GM21528 (cell line): ENCODE measurements at regions not wholly inside any gene's neighbourhood (a gene's known extent, or its start where the extent isn't known, plus 50 kb on each side); places are given as distances from the start of the nearest gene placed in this dataset.

Source experiments
- ATAC-seq: cut with Tn5 transposase; IDR thresholded peaks from one replicate; pipeline ENCODE4 v1.9.1; 2021; ENCODE audit warnings: mild to moderate bottlenecking, moderate library complexity; ENCODE audit not compliant: unreplicated experiment, low FRiP score

DNA sequence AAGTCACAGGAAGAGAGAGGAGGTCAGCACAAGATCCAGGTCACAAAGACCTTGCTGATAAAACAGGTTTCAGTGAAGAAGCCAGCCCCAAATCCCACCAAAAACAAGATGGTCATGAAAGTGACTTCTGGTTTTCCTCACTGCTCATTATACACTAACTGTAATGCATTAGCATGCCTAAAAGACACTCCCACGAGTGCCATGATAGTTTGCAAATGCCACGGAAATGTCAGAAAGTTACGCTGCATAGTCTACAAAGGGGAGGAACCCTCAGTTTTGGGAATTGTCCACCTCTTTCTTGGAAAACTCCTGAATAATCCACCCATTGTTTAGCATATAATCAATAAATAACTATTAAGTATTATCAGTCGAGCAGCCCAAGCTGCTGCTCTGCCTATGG lies 427.2 kb downstream of the RFPL4B start:
- no peak for ATAC-seq

DNA sequence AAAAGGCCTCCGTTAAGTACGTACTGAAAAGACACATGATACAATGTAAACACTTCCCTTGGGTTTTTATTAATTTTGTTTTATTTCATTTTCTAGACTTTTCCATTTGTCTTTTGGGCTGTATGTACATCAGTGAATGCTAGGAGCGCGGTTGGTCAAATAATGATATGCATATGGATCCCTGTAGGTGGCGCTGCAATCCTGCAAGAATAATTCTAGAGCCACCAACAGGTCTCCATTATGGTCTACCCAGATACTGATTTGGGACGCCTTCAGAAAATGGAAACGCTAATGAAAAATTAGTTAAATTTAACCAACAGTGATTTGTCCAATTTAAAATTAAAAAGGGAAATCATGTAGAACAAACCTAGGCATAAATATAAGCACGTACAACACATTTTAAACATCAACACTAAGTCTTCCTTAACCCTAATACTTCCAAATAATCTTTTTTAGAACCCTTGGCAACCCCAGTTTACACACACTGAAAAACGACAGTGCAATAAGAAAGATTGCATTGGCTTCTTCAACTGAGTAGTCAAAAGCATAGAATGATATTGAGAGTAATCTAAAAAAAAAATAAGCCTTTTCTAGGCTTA lies 433.5 kb downstream of the RFPL4B start:
- ATAC-seq = peak; percentile 92

DNA sequence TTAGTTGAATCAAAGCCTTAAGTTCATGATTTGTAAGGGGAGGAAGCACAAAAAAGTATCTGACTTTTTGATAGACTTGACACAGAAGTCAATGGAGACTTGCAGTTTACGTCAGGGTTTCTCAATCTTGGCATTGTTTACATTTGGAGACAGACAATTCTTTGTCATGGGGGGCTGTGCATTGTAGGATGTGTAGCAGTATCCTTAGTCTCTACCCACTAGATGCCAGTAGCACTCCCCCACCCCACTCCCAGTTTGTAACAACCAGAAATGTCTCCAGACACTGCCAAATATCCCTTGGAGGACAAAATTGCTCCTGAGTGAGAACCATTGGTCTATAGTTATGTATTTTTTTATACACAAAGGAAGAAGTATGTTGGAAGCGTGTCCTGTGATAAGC lies 434.1 kb downstream of the RFPL4B start:
- ATAC-seq = no peak

DNA sequence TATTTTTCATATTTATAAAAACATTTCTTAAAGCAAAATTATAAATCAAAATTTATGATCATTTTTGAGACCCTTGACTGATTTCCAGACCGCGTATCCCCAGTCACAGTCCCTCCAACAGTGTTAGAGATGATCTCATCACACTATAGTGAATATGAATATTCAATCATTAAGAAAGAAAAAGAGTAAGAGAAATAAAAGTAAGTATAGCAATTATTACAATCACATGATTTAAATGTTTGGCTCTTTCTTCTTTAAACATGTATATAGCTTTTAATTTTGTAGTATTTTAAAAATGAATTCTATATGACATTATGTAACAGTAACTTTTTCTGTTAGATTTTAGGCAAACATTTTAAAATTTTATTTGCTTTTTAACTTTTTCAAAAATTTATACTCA lies 438.3 kb downstream of the RFPL4B start:
- ATAC-seq = no peak

DNA sequence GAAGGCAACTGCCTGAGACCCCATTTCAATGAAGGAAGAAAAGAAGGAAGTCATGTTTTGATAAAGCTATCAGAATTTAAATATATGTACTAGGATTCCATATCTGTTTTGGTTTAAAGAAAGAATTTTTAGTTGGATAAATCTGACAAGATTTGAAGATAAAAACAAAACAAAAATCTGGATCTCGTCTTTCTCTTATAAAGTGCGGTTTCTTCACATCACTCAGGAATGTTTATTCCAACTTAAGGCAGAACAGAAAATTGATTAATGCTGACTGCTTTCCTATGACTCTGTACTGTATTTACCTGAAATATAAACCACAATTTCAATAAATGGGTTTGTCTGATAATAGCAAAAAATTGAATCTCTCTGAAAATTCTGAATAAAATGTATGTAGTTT lies 439.7 kb downstream of the RFPL4B start:
- no peak for ATAC-seq

DNA sequence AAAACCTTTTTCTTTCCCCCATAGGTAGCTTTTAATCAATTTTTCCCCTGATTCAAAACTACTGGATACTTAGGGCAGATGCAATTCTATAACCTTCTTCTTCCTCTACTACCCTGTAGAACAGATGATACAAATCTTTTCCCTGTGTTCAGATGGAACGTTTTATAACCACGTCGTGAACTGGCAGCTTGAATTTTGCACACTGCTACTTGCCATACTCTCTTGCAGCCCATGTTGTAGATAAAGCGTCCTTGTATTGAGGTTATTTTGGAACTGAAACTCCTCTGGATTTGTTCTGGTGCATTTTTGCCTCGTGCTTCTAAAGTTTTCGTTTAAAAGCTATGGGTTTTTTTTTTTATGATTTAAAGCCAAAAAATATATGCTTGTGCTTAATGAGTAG lies 440.2 kb downstream of the RFPL4B start:
- no peak for ATAC-seq

DNA sequence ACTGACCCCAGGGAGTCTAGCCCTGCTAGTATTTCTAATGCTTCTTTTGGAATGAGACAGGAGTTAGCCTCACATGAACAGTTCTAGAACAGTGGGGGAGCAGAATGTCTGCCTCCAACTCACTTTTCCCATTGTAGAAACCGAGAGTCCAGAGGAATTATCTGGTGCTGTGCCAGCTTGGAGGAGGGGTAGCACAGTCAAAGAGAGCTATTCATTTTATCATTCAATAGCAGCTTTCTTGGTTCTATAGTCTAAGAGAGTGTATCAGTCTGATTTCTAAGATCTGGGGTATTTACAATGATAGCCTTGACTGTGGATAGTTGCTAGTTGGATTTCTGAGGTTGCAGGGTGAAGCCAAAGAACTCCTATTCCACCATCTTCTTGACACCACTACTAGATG lies 448.2 kb downstream of the RFPL4B start:
- no peak for ATAC-seq

DNA sequence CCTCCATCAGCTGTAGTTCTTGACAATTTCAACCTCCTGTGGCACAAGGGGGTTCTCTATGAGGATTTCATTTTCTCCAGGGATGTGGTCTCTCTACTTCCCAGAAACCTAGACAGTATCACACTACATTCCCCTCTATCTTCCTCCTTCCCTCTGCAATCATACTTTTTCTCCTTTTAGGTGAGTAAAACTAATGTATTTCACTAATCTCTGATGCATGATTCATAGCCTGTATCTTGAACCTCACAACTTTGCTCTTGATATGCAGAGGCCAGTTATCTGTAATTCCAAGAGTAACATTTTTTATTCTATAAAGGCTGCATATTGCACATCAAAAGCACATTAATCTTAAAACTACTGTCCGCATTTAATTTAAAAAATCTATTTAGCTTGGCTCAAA lies 449.6 kb downstream of the RFPL4B start:
- no peak for ATAC-seq

DNA sequence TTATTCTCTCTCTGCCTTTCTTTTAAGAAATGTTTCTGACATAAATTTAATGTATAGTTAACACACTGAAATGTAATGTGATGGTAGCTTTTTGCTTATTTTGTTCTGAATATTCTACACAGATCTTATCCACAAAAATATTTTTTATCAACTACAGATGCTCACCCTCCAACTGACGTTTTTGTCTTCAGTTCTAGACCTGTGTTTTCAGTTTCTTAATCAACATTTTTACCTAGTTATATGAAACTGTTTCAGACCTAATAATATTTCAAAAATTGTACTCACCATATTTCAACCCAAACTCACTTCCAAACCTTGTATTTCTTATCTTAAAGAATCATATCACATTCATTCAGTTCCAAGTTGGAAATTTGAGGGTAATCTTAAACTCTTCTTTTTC lies 452.8 kb downstream of the RFPL4B start:
- ATAC-seq = no peak

DNA sequence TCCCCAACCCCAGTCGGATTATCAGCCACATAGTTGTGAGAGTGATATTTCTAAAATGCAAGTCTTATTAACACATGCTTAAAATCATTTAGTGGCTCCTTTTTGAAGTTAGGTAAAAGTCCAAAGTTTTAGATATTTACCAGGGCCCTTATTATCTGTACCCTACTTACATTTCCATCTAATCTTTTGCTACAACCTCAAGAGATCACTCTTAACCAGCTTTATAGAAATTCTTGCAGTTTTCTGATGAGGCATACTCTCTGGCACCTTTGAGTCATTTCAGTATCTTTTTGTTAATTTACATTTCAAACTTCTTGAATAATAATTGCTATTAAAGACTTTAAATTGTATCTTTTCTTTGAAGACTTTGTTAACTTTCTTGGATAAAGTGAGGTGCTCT lies 453.3 kb downstream of the RFPL4B start:
- peak; percentile 15 for ATAC-seq

DNA sequence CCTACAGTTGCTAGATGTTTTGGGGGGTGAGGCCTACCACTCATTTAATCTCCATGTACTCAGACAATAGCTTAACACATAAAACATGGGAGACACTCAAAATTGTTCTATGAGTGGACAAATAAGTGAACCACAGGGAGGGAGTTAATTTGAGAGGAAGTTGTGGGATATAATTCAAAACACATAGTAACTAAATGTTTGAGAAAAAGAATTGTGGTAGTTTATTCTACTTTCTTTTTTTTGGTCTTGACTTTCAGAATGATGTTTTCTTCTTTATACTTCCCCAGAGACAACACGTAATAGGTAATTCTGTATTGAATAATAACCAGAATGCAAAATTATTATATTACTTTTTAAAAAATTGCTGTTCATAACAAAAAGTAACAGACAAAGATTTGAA lies 453.8 kb downstream of the RFPL4B start:
- peak; percentile 52 for ATAC-seq

DNA sequence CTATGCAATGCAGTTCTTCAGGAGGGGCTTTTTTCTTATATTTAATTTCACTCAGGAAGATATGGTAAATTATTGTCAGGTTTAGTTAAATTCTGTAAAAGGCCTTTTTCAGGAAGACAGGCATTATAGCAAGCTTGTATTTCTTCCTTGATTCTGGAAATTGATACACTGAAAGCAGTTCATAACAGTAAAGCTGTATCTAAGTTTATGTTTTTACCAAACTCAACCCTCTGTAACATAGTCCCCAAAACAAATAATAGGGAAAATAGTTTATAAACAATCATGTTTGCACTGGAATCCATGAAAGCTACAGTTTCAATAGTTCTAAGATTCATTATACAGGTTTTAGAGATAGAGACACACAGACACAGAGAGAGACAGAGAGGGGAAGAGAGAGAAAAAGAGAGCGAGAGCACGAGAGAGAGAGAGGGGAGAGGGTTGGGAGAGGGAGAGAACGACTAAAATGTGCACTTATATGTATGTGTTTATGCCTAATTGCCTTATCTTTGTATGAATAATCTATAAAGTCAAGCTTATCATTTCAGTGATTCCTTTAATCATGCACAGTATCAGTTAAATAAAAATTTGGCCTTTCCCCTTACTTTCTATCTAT lies 454.4 kb downstream of the RFPL4B start:
- no peak for ATAC-seq

DNA sequence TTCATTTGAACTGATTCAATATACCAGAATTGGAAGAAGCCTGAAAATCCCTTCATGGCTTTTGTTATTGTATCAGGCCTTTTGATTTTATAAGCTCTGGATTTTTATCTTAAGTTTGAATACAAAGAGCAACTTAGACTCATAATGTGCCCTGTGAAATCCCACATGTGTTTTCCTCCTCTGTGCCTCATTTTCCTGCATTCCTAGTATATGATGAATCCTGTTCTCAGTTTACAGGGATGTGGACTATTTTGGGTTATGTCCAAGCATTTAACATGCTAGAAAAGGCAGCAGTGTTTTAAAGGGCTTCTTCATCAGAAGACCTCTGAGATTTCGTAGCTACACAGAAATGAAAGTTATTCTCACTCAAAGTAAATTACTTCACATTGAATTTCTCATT lies 455.0 kb downstream of the RFPL4B start:
- ATAC-seq = no peak

DNA sequence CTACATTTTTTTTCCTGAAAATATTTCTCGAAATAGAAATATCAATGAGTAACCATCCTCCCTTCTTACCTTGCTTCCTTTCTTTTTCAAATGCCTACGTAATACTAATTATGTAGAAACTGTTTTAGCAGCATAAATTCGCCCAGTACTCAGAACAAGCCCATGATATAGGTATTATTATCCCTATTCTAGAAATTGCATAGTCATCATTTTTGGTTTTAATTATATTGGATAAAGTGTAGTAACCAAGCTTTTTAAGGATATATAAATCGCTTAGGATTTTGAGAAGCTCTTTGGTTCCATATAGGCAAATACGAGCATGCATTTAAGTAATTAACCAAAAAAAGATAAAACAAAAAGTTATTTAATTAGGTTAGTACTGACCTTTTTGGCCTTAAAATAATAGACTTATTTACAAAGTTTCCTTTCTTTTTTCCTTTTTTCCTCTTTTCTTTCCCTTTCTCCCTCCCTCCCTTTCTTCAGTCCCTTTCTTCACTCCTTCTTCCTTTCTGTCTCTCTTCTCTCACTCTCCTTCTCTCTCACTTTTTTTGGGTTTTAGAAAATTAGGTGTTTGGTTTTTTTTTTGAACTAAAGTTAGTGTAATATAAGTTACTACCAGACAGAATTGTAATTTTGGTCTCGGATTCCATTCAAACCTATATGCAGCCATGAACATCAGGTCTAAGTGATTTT lies 457.7 kb downstream of the RFPL4B start:
- no peak for ATAC-seq

DNA sequence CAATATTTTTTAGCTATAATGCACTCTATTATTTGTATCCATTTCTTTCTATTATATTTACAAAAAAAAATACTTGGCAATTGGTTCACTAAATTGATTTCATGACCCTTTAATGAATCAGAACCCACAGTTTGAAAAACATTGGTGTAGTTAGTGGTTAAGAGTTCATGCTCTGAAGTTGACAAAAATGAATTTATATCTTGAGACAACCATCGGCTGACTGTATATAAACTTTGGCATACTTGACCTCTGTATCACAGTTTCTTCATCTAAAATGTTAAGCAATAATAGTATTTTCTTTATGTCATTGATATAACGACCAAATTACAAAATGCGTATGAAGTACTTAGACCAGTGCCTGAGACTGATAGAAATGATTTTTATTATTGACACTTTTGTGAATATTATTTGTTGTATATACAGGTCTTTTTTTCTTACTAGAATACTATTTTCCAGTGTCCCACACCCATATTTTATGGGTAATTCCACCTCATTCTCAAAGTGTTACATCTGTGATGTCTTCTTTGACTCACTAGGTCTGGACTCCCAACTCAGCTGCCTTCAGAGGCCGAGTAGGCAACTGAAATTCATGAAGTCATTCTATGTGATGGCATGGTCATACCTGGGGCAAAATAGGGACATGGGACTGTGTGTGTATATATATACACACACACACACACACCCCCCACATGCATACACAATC lies 459.2 kb downstream of the RFPL4B start:
- ATAC-seq = no peak

DNA sequence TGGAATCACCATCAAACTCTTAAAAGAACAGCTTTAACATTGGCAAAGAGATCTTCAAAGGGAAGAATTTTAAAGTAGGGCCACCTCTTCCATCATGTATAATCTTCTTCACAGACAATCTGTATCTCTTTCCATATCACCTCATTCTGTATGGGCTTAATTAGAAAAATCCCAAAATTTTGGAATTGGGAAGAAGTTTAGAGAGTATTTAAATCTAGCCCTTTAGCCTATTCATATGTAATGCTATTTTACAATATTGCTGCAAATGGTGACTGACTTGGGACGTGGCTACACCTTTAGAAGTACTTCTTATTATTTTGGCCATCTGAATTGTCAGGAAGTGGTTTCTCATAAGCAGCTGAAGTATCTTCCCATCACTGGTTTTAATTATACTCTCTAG lies 474.3 kb downstream of the RFPL4B start:
- no peak for ATAC-seq

DNA sequence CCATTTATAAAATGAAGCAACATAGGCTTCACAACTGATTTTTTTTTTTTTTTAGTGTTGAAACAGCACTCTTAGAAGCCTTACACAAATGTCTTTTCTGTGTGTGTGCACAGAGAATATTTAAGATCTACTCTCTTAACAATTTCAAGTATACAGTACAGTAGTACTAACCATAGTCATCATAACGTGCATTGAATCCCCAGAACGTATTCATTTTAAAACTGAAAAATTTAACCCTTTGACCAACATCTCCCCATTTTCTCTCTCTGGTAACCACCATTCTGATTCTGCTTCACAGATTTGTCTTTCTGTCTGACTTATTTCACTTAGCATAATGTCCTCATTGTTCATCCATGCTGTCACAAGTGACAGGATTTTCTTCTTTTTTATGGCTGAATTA lies 475.6 kb downstream of the RFPL4B start:
- no peak for ATAC-seq

DNA sequence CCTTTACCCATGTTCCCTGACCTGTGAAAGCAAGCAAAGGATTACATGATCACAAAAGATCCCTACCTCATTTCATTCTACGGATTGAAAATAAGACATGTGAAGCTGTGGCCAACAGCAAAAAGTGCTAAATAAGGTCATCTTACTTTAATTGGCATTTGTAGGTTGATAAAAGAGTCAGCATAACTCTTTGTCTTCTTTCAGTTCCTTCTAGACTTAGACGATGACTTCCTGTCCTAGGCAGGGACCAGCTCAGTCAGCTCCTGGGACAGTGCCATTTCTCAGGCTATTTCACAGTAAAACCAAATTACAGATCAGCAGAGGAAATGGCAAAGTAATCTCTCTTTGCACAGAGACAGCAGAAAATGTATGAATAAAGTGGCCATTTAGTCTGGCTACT lies 480.7 kb downstream of the RFPL4B start:
- peak; percentile 92 for ATAC-seq

DNA sequence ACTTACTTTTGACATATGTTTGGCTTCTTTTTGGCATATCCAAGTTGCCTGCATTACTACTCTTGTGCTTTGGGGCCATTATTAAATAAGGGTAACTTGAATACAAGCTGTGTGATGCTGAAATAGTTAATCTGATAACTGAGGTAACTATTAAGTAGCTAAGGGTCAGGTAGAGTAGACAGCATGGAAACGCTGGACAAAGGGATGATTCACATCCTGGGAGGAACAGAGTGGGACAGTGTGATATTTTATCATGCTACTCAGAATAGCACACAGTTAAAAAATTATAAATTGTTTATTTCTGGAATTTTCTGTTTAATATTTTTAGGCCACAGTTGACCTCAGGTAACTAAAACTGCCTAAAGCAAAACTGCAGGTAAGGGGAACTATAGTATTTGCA lies 483.9 kb downstream of the RFPL4B start:
- ATAC-seq = no peak

DNA sequence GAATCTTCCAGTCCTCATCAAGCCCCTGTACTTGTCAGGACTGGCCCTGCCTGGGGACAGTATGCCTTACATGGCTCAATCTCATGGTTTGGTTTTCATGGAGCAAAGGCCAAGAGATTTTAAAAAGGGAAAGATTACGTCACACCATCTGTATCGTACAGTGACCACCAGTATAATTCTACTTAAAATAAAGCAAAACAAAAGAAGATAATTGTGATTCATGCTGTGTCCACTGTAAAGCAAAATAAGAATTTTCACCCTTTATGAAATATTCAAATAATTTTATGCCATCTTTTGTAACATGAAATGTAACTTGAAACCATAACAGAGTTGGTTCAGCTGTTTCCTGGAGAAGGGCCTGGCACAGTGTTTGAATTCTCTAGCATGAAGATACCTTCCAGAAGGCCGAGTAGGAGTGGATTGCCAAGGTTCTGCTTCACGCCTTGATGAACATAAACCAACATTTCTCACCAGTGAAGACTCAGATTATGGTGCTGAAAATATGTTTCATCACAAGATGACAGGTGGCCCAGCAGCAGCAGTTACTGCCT lies 486.5 kb downstream of the RFPL4B start:
- no peak for ATAC-seq

DNA sequence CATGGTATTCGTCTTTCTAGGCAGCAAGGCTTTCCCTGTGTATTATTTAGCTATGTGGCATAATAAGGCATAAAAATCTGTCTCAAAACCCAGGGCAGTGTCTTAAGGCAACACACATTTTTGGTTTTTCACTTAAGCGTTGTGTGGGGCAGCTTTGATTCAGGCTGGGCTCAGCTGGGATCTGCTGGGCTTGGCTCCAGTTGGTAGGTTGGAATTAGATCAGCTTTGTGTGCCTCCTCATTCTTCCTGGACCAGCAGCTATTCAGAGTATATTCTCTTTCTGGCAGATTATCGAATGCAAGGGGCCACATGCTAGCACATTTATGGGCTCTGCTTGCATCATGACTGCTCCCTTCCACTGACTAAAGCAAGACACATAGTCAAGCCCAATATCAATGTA lies 487.9 kb downstream of the RFPL4B start:
- ATAC-seq = no peak
